Immature natural killer cell (primary cell): ENCODE measurements at regions not wholly inside any gene's neighbourhood (a gene's known extent, or its start where the extent isn't known, plus 50 kb on each side); places are given as distances from the start of the nearest gene placed in this dataset.
"Not testable (repeated sequence)": the region's sequence is repeated elsewhere in the genome, so short reads cannot be mapped to it uniquely, and the experiment has no call there.

ENCODE experiments used
- DNase-seq, 3 donors: peaks; one replicate each; pipeline ENCODE4 v3.0.0; 2022; ENCODE audit warnings: mixed read lengths in 1 of 3
- H3K27ac Mint-ChIP-seq, 6 donors: one replicate each; pipeline ENCODE4 v1.8.0; 2020; ENCODE audit warnings: mixed read lengths in 6 of 6, mild to moderate bottlenecking in 5 of 6, inconsistent platforms in 4 of 6, moderate library complexity in 3 of 6
- H3K27me3 Mint-ChIP-seq, 3 donors: one replicate each; pipeline ENCODE4 v1.8.0; 2020 to 2021; ENCODE audit warnings: low read depth in 3 of 3, mild to moderate bottlenecking in 3 of 3, mixed read lengths in 3 of 3, moderate library complexity in 3 of 3, inconsistent platforms in 1 of 3
- H3K36me3 Mint-ChIP-seq, 3 donors: one replicate each; pipeline ENCODE4 v1.8.0; 2020; ENCODE audit warnings: mixed read lengths in 3 of 3, inconsistent platforms in 2 of 3, mild to moderate bottlenecking in 2 of 3
- H3K4me1 Mint-ChIP-seq, 2 donors: one replicate each; pipeline ENCODE4 v1.8.0; 2020; ENCODE audit warnings: inconsistent platforms in 2 of 2, mild to moderate bottlenecking in 2 of 2, mixed read lengths in 2 of 2, moderate library complexity in 1 of 2
- H3K4me3 Mint-ChIP-seq, 5 donors: one replicate each; pipeline ENCODE4 v1.8.0; 2020; ENCODE audit warnings: mild to moderate bottlenecking in 5 of 5, mixed read lengths in 5 of 5, inconsistent platforms in 3 of 5, moderate library complexity in 3 of 5
- H3K9me3 Mint-ChIP-seq, 6 donors: one replicate each; pipeline ENCODE4 v1.8.0; 2020; ENCODE audit warnings: mild to moderate bottlenecking in 6 of 6, mixed read lengths in 6 of 6, inconsistent platforms in 4 of 6, moderate library complexity in 3 of 6

GRCh38 chr3:154872074-154872473, 208.0 kb upstream of the MME start:
- Mint-ChIP-seq H3K4me3 (no peak overlapping the region), H3K9me3 (peaks cover under 1 to 32% (median 16%) of the 10 kb centered on the region in 6 donors), H3K36me3 (no peaks in the 10 kb centered on the region), H3K4me1 (no peaks in the 10 kb centered on the region), H3K27me3 (no peaks in the 10 kb centered on the region), H3K27ac (no peak overlapping the region)
- no peak for DNase-seq

GRCh38 chr3:154864947-154865346, 215.2 kb upstream of the MME start:
- no peak for DNase-seq
- peaks cover 0 to 13% (median 2%) of the 10 kb centered on the region in 6 donors for H3K9me3 Mint-ChIP-seq
- H3K27ac Mint-ChIP-seq = no peak overlapping the region
- no peaks in the 10 kb centered on the region for H3K36me3 Mint-ChIP-seq
- no peaks in the 10 kb centered on the region for H3K4me1 Mint-ChIP-seq
- no peaks in the 10 kb centered on the region for H3K27me3 Mint-ChIP-seq
- H3K4me3 Mint-ChIP-seq = no peak overlapping the region

GRCh38 chr3:154862265-154862664, 217.9 kb upstream of the MME start:
- Mint-ChIP-seq H3K4me1 (no peaks in the 10 kb centered on the region), H3K36me3 (no peaks in the 10 kb centered on the region), H3K27me3 (no peaks in the 10 kb centered on the region), H3K27ac (no peak overlapping the region), H3K4me3 (no peak overlapping the region), H3K9me3 (peaks cover 0 to 14% (median 1%) of the 10 kb centered on the region in 6 donors)
- no peak for DNase-seq

- peaks cover 0 to 15% (median 11%) of the 10 kb centered on the region in 6 donors for H3K9me3 Mint-ChIP-seq
- H3K4me3 Mint-ChIP-seq, H3K27ac Mint-ChIP-seq, H3K27me3 Mint-ChIP-seq, DNase-seq, H3K36me3 Mint-ChIP-seq, H3K4me1 Mint-ChIP-seq: not testable (repeated sequence)
Measured at GRCh38 chr3:154852998-154853397, 227.1 kb upstream of the MME start.

GRCh38 chr3:154852515-154852914, 227.6 kb upstream of the MME start:
- H3K27me3 Mint-ChIP-seq = no peaks in the 10 kb centered on the region
- H3K4me3 Mint-ChIP-seq = no peak overlapping the region
- H3K36me3 Mint-ChIP-seq = no peaks in the 10 kb centered on the region
- no peak for DNase-seq
- no peaks in the 10 kb centered on the region for H3K4me1 Mint-ChIP-seq
- peaks cover 0 to 18% (median 11%) of the 10 kb centered on the region in 6 donors for H3K9me3 Mint-ChIP-seq
- H3K27ac Mint-ChIP-seq = no peak overlapping the region

GRCh38 chr3:154851644-154852043, 228.5 kb upstream of the MME start:
- Mint-ChIP-seq H3K9me3 (peaks cover 0 to 20% (median 12%) of the 10 kb centered on the region in 6 donors), H3K27me3 (peaks cover 0 to 2% (median 0%) of the 10 kb centered on the region in 3 donors), H3K36me3 (no peaks in the 10 kb centered on the region), H3K4me3 (no peak overlapping the region), H3K27ac (no peak overlapping the region), H3K4me1 (no peaks in the 10 kb centered on the region)
- no peak for DNase-seq

- H3K27ac Mint-ChIP-seq = no peak overlapping the region
- DNase-seq = no peak
- H3K36me3 Mint-ChIP-seq = no peaks in the 10 kb centered on the region
- H3K27me3 Mint-ChIP-seq = peaks cover 0 to 2% (median 0%) of the 10 kb centered on the region in 3 donors
- H3K4me1 Mint-ChIP-seq = no peaks in the 10 kb centered on the region
- peaks cover 0 to 20% (median 12%) of the 10 kb centered on the region in 6 donors for H3K9me3 Mint-ChIP-seq
- no peak overlapping the region for H3K4me3 Mint-ChIP-seq
Measured at GRCh38 chr3:154850921-154851320, 229.2 kb upstream of the MME start.

GRCh38 chr3:154849408-154849807, 230.7 kb upstream of the MME start:
- H3K27me3 Mint-ChIP-seq = peaks cover 0 to 2% (median 0%) of the 10 kb centered on the region in 3 donors
- no peak overlapping the region for H3K4me3 Mint-ChIP-seq
- peaks cover 0 to 17% (median 7%) of the 10 kb centered on the region in 6 donors for H3K9me3 Mint-ChIP-seq
- no peaks in the 10 kb centered on the region for H3K36me3 Mint-ChIP-seq
- H3K27ac Mint-ChIP-seq = no peak overlapping the region
- no peaks in the 10 kb centered on the region for H3K4me1 Mint-ChIP-seq
- no peak for DNase-seq

GRCh38 chr3:154844863-154845262, 235.3 kb upstream of the MME start:
- no peaks in the 10 kb centered on the region for H3K4me1 Mint-ChIP-seq
- no peak overlapping the region for H3K27ac Mint-ChIP-seq
- H3K4me3 Mint-ChIP-seq = no peak overlapping the region
- H3K9me3 Mint-ChIP-seq = peaks cover 4 to 12% (median 9%) of the 10 kb centered on the region in 6 donors
- H3K36me3 Mint-ChIP-seq = no peaks in the 10 kb centered on the region
- peaks cover 0 to 2% (median 2%) of the 10 kb centered on the region in 3 donors for H3K27me3 Mint-ChIP-seq
- no peak for DNase-seq

- Mint-ChIP-seq H3K27me3 (peaks cover 0 to 2% (median 2%) of the 10 kb centered on the region in 3 donors), H3K27ac (no peak overlapping the region), H3K4me3 (no peak overlapping the region), H3K4me1 (no peaks in the 10 kb centered on the region), H3K9me3 (peaks cover 6 to 9% (median 8%) of the 10 kb centered on the region in 6 donors), H3K36me3 (no peaks in the 10 kb centered on the region)
- DNase-seq = no peak
Measured at GRCh38 chr3:154843647-154844046, 236.5 kb upstream of the MME start.

- no peak for DNase-seq
- peaks cover 7 to 15% (median 12%) of the 10 kb centered on the region in 6 donors for H3K9me3 Mint-ChIP-seq
- H3K27ac Mint-ChIP-seq = no peak overlapping the region
- no peak overlapping the region for H3K4me3 Mint-ChIP-seq
- no peaks in the 10 kb centered on the region for H3K4me1 Mint-ChIP-seq
- H3K36me3 Mint-ChIP-seq = peaks cover 0 to 7% (median 0%) of the 10 kb centered on the region in 3 donors
- H3K27me3 Mint-ChIP-seq = peaks cover 0 to 2% (median 2%) of the 10 kb centered on the region in 3 donors
Measured at GRCh38 chr3:154842536-154842935, 237.6 kb upstream of the MME start.

- Mint-ChIP-seq H3K27ac (no peak overlapping the region), H3K36me3 (peaks cover 0 to 7% (median 0%) of the 10 kb centered on the region in 3 donors), H3K9me3 (peaks cover 2 to 12% (median 9%) of the 10 kb centered on the region in 6 donors), H3K27me3 (no peaks in the 10 kb centered on the region), H3K4me1 (no peaks in the 10 kb centered on the region), H3K4me3 (no peak overlapping the region)
- DNase-seq = no peak
Measured at GRCh38 chr3:154835639-154836038, 244.5 kb upstream of the MME start.

GRCh38 chr3:154834831-154835230, 245.3 kb upstream of the MME start:
- DNase-seq, H3K27me3 Mint-ChIP-seq, H3K4me1 Mint-ChIP-seq, H3K4me3 Mint-ChIP-seq, H3K36me3 Mint-ChIP-seq, H3K27ac Mint-ChIP-seq: not testable (repeated sequence)
- H3K9me3 Mint-ChIP-seq = peaks cover 2 to 12% (median 7%) of the 10 kb centered on the region in 6 donors

- no peak for DNase-seq
- H3K9me3 Mint-ChIP-seq = peaks cover 6 to 17% (median 9%) of the 10 kb centered on the region in 6 donors
- H3K27me3 Mint-ChIP-seq = peaks cover 0 to under 1% (median 0%) of the 10 kb centered on the region in 3 donors
- H3K27ac Mint-ChIP-seq = no peak overlapping the region
- no peaks in the 10 kb centered on the region for H3K4me1 Mint-ChIP-seq
- H3K4me3 Mint-ChIP-seq = no peak overlapping the region
- H3K36me3 Mint-ChIP-seq = no peaks in the 10 kb centered on the region
Measured at GRCh38 chr3:154829929-154830328, 250.2 kb upstream of the MME start.

GRCh38 chr3:154819491-154819890, 260.6 kb upstream of the MME start:
- H3K4me1 Mint-ChIP-seq = no peaks in the 10 kb centered on the region
- peaks cover 0 to 34% (median 11%) of the 10 kb centered on the region in 6 donors for H3K9me3 Mint-ChIP-seq
- no peaks in the 10 kb centered on the region for H3K36me3 Mint-ChIP-seq
- H3K4me3 Mint-ChIP-seq = no peak overlapping the region
- H3K27ac Mint-ChIP-seq = no peak overlapping the region
- DNase-seq = no peak
- H3K27me3 Mint-ChIP-seq = peaks cover 0 to 1% (median under 1%) of the 10 kb centered on the region in 3 donors
